ENCODE measurements at regions not wholly inside any gene's neighbourhood (a gene's known extent, or its start where the extent isn't known, plus 50 kb on each side); places are given as distances from the start of the nearest gene placed in this dataset.

- no peak for TF ChIP-seq CTCF (IDR thresholded peaks at IDR 0.05)
- TF ChIP-seq POLR2A (IDR thresholded peaks at IDR 0.05): no peak
Observed at GRCh38 chr11:105265845-105266244, 126.3 kb upstream of the CARD18 start.
